ENCODE measurements at regions not wholly inside any gene's neighbourhood (a gene's known extent, or its start where the extent isn't known, plus 50 kb on each side); places are given as distances from the start of the nearest gene placed in this dataset.

DNA sequence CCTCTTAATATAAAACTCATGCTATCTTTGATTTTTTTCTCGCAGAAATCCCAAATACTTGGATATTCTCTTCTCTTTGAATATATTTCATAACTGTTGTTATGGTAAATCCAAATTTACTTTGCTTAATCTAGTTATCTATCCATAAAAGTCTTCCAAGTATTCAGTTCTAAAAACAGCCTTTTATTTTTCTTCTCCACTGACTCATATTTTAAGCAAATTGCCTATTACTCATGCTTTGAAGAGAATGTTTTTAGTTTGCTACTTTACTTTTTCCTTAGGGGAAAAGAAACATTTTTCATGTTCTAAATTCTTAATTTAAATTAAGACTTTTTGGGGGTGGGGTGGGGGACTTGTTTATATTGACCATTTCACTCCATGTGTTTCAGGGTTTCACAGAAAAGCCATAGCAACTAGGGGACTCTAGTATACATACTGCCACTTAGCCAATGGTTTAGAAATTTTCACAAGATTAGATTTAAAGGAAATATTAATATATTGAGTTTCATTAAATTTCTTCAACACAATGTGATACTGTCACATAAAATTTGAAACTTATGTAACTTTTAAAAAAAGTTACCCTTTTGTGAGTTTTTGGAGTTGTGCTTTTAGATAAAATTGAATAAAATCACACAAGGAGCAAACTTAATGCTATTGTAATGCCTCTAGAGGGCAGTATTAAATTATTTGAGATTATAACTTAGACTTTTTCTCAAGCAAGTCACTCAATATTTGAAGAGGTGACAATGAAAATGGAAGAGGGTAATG is 545.8 kb upstream of the ARRDC3 start:
- no peak for TF ChIP-seq POLR2A (IDR thresholded peaks at IDR 0.05; ENCODE audit: low read depth, low read length)
- no peak for TF ChIP-seq NR2C2 (IDR thresholded peaks at IDR 0.05; ENCODE audit: borderline replicate concordance, control insufficient read depth, insufficient read length, low read depth)
- TF ChIP-seq EZH2 (IDR thresholded peaks at IDR 0.05; ENCODE audit: borderline replicate concordance, control insufficient read depth, low read depth, low read length): no peak
- TF ChIP-seq, protein P1, sequence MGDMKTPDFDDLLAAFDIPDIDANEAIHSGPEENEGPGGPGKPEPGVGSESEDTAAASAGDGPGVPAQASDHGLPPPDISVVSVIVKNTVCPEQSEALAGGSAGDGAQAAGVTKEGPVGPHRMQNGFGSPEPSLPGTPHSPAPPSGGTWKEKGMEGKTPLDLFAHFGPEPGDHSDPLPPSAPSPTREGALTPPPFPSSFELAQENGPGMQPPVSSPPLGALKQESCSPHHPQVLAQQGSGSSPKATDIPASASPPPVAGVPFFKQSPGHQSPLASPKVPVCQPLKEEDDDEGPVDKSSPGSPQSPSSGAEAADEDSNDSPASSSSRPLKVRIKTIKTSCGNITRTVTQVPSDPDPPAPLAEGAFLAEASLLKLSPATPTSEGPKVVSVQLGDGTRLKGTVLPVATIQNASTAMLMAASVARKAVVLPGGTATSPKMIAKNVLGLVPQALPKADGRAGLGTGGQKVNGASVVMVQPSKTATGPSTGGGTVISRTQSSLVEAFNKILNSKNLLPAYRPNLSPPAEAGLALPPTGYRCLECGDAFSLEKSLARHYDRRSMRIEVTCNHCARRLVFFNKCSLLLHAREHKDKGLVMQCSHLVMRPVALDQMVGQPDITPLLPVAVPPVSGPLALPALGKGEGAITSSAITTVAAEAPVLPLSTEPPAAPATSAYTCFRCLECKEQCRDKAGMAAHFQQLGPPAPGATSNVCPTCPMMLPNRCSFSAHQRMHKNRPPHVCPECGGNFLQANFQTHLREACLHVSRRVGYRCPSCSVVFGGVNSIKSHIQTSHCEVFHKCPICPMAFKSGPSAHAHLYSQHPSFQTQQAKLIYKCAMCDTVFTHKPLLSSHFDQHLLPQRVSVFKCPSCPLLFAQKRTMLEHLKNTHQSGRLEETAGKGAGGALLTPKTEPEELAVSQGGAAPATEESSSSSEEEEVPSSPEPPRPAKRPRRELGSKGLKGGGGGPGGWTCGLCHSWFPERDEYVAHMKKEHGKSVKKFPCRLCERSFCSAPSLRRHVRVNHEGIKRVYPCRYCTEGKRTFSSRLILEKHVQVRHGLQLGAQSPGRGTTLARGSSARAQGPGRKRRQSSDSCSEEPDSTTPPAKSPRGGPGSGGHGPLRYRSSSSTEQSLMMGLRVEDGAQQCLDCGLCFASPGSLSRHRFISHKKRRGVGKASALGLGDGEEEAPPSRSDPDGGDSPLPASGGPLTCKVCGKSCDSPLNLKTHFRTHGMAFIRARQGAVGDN (IDR thresholded peaks at IDR 0.05): no peak
- TF ChIP-seq POLR2AphosphoS5 (IDR thresholded peaks at IDR 0.05; ENCODE audit: low read length): no peak

All from GM12878 (cell line).